ENCODE measurements at regions not wholly inside any gene's neighbourhood (a gene's known extent, or its start where the extent isn't known, plus 50 kb on each side); places are given as distances from the start of the nearest gene placed in this dataset.

DNA sequence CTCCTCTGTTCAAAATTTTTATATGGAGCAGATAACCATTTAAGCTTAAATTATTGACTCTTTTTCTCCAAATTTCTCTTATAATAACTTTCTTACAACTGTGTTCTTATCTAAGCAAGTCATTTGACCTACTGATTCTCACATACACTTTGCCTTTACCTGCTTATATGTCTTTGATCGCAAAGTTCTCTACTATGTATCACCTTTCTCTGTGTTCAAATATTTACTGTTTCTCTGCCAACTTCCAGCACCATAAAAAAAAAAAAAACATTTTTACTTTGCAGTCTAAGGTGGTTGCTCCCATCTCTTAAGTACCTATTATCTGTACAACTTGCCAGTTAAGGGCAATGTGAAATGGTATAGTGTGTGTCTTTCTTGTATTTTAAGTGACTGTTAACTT, 100.8 kb upstream of the DPH6 start:
- TF ChIP-seq, protein P1, sequence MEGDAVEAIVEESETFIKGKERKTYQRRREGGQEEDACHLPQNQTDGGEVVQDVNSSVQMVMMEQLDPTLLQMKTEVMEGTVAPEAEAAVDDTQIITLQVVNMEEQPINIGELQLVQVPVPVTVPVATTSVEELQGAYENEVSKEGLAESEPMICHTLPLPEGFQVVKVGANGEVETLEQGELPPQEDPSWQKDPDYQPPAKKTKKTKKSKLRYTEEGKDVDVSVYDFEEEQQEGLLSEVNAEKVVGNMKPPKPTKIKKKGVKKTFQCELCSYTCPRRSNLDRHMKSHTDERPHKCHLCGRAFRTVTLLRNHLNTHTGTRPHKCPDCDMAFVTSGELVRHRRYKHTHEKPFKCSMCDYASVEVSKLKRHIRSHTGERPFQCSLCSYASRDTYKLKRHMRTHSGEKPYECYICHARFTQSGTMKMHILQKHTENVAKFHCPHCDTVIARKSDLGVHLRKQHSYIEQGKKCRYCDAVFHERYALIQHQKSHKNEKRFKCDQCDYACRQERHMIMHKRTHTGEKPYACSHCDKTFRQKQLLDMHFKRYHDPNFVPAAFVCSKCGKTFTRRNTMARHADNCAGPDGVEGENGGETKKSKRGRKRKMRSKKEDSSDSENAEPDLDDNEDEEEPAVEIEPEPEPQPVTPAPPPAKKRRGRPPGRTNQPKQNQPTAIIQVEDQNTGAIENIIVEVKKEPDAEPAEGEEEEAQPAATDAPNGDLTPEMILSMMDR (IDR thresholded peaks at IDR 0.05), result no peak
- peaks cover 19% of the 10 kb centered on the region for H3K9me3 Mint-ChIP-seq
- no peak overlapping the region for H3K4me3 Mint-ChIP-seq
- H3K4me1 Mint-ChIP-seq, result no peaks in the 10 kb centered on the region
- H3K36me3 Mint-ChIP-seq (ENCODE audit: low read depth), result no peaks in the 10 kb centered on the region
- DNase-seq, result no peak
- no peak overlapping the region for H3K27ac Mint-ChIP-seq
- peaks cover 3% of the 10 kb centered on the region for H3K27me3 Mint-ChIP-seq (ENCODE audit: low read depth, poor library complexity)

DNA sequence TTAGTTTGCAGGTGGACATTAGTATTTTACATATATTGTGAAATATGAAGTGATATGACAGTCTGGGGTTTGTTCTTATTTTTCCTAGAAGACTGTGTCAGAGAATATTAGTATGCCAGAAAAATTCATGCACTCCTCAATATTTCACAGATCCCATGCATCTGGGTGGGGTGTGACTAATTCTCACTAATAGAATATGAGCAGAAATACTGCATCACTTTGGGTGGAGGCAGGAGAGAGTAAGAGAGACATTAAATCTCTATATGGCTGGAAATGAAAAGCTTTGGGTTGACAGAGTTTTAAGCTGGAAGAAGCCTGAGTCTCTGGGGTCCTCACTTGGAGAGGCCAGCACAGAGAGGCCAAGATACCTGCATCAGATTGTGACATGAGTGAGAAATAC, 101.3 kb upstream of the DPH6 start:
- H3K4me3 Mint-ChIP-seq, result no peak overlapping the region
- H3K4me1 Mint-ChIP-seq, result no peaks in the 10 kb centered on the region
- no peaks in the 10 kb centered on the region for H3K36me3 Mint-ChIP-seq (ENCODE audit: low read depth)
- no peak for DNase-seq
- no peak overlapping the region for H3K27ac Mint-ChIP-seq
- peaks cover 3% of the 10 kb centered on the region for H3K27me3 Mint-ChIP-seq (ENCODE audit: low read depth, poor library complexity)
- TF ChIP-seq, protein P1 (IDR thresholded peaks at IDR 0.05), result no peak
- peaks cover 15% of the 10 kb centered on the region for H3K9me3 Mint-ChIP-seq

DNA sequence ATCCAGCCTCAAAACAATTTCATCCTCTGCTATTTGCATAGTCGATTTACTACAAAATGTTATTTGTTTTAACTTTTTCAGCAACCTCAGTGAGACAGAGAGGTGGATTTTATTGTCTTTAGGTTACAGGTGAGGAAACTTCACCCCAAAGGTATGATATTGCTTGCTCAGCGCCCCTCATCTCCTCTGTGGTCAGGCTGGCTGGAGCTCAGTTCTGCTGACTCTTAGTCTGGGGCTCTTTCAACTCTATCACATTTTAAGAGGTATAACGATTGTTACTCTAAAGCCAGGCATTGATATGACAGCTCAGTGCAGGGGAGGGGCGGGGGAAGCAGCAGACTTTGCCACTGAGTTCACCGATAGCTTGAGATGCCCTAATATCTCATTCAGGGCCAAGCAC, 103.0 kb upstream of the DPH6 start:
- H3K4me1 Mint-ChIP-seq, result no peaks in the 10 kb centered on the region
- no peaks in the 10 kb centered on the region for H3K36me3 Mint-ChIP-seq (ENCODE audit: low read depth)
- H3K4me3 Mint-ChIP-seq, result no peak overlapping the region
- TF ChIP-seq, protein P1 (IDR thresholded peaks at IDR 0.05), result no peak
- peaks cover 4% of the 10 kb centered on the region for H3K9me3 Mint-ChIP-seq
- no peak overlapping the region for H3K27ac Mint-ChIP-seq
- no peak for DNase-seq
- H3K27me3 Mint-ChIP-seq (ENCODE audit: low read depth, poor library complexity), result peaks cover 3% of the 10 kb centered on the region

DNA sequence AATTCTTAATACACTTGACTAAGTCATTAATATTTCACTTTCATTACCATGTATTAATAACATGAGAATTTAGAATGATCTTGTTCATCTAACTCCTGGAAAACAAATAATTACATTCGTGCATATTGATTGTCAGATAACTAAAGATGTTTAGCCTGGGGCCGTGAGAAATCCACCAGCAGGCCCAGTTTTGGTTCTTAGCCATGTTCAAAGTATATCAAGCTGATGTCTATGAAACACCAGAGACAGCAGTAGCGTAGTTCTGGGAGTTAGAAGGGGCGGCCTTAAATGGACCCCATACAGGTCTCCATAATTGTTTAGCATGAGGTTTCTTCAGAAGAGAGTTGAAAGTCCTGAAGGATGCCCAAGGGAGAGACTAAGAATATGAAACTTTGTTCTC, 103.6 kb upstream of the DPH6 start:
- H3K4me1 Mint-ChIP-seq, result no peaks in the 10 kb centered on the region
- H3K9me3 Mint-ChIP-seq, result peaks cover 7% of the 10 kb centered on the region
- H3K4me3 Mint-ChIP-seq, result no peak overlapping the region
- no peak overlapping the region for H3K27ac Mint-ChIP-seq
- H3K36me3 Mint-ChIP-seq (ENCODE audit: low read depth), result no peaks in the 10 kb centered on the region
- peaks cover 3% of the 10 kb centered on the region for H3K27me3 Mint-ChIP-seq (ENCODE audit: low read depth, poor library complexity)
- no peak for DNase-seq
- TF ChIP-seq, protein P1 (IDR thresholded peaks at IDR 0.05), result no peak

DNA sequence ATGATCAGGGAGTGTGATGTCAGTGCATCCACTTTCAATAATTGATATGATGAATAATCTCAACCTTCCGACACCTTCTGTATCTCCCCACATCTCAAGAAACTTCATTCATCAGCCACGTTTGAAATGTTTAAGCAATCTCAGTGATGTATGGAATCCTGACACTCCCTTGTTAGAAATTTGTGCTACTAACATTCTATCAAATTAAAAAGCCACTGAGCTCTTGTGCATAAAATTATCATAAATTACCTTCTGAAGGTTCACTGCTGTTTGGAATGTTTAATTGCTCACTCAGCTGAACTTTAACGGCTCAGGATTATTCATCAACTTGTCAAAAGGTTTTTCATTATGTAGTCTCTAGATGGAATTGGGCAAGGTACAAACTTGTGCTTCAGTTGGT, 108.4 kb upstream of the DPH6 start:
- peaks cover 17% of the 10 kb centered on the region for H3K36me3 Mint-ChIP-seq (ENCODE audit: low read depth)
- H3K27me3 Mint-ChIP-seq (ENCODE audit: low read depth, poor library complexity), result peaks cover 3% of the 10 kb centered on the region
- no peak for DNase-seq

DNA sequence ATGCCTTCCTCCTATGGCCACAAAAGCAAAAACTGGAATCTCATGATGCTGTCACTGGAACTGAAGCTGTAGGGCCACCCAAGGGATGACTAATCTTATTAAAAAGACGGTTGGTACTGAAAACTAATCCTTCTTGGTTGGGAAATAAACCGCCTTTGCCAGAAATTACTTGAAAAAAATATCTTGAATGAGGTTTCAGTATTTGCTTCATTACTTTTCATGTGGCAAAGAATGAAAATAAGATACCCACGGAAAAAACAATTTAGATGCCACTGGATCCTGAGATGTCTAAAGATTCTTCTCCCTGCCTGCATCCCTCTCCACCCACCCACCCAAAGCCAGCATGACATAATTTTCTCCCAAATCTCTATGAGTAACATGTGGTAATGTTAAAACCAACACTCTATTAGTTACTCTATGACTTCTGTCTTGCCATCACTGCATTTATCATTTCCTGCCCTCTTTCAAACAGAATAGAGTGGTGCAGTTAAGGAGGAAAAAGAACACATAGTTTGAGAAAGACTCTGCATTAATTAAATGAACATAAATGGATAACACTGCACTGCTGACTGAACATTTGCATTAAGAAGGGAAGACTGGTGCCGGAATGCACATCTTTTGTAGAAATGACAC, 111.8 kb upstream of the DPH6 start:
- DNase-seq, result no peak
- TF ChIP-seq, protein P1 (IDR thresholded peaks at IDR 0.05), result no peak
- Mint-ChIP-seq H3K4me3 (no peak overlapping the region), H3K27me3 (ENCODE audit: low read depth, poor library complexity) (no peaks in the 10 kb centered on the region), H3K9me3 (peaks cover 27% of the 10 kb centered on the region), H3K4me1 (peaks cover 23% of the 10 kb centered on the region), H3K27ac (no peak overlapping the region), H3K36me3 (ENCODE audit: low read depth) (peaks cover 17% of the 10 kb centered on the region)

More for the DNA sequence above, 108.4 kb upstream of the DPH6 start:
- Mint-ChIP-seq H3K27ac (no peak overlapping the region), H3K4me3 (no peak overlapping the region), H3K9me3 (peaks cover 24% of the 10 kb centered on the region), H3K4me1 (peaks cover 8% of the 10 kb centered on the region)
- TF ChIP-seq, protein P1 (IDR thresholded peaks at IDR 0.05), result no peak
